HEK293 (cell line): ENCODE measurements at regions not wholly inside any gene's neighbourhood (a gene's known extent, or its start where the extent isn't known, plus 50 kb on each side); places are given as distances from the start of the nearest gene placed in this dataset.

ENCODE experiments used
- CTCF ChIA-PET: fragments of 350-600 bp; formaldehyde crosslinking; extraction: SDS; loops from one replicate; lab custom pipeline; 2021; ENCODE audit warnings: antibody characterized with exemption; lab: Yijun Ruan, JAX
- POLR2A ChIA-PET: fragments of 300-600 bp; formaldehyde crosslinking; extraction: SDS; loops from one replicate; lab custom pipeline; 2020; ENCODE audit warnings: antibody characterized with exemption, inconsistent platforms; lab: Yijun Ruan, JAX
- H3K27ac ChIP-seq: fragments of 200-500 bp; sonication (Bioruptor generic); 2 replicates; pipeline ENCODE4 v1.5.1; 2014; ENCODE audit warnings: low read depth, low read length, control low read depth, inconsistent platforms; ENCODE audit errors: extremely low read depth
- H3K36me3 ChIP-seq, 2 experiments: fragments of 200-500 bp in 1 of 2; sonication (Bioruptor generic) in 1 of 2; 1 replicate in 1 of 2; 2 replicates in 1 of 2; pipeline ENCODE4 v1.5.1; 2014 to 2017; ENCODE audit warnings: inconsistent platforms in 2 of 2, low read length in 2 of 2; ENCODE audit not compliant: control insufficient read depth in 2 of 2, insufficient read depth in 1 of 2
- H3K4me1 ChIP-seq: fragments of 200-500 bp; sonication (Bioruptor generic); 2 replicates; pipeline ENCODE4 v1.5.1; 2014; ENCODE audit warnings: mild to moderate bottlenecking, low read length, inconsistent platforms; ENCODE audit not compliant: control insufficient read depth, insufficient read depth
- H3K4me3 ChIP-seq: 2 replicates; pipeline ENCODE4 v1.5.1; 2011; ENCODE audit warnings: low read depth, mild to moderate bottlenecking, control low read depth, low read length, moderate library complexity
- H3K9me3 ChIP-seq: fragments of 200-500 bp; sonication (Bioruptor generic); 2 replicates; pipeline ENCODE4 v1.5.1; 2014; ENCODE audit warnings: low read depth, low read length, inconsistent platforms; ENCODE audit not compliant: control insufficient read depth, insufficient read depth
- BCL11A ChIP-seq: fragments of 450-650 bp; formaldehyde crosslinking; IDR thresholded peaks from 2 replicates; pipeline ENCODE4 v1.5.1; 2016; ENCODE audit warnings: low read depth, missing biosample characterization, missing genetic modification characterization
- GLI2 ChIP-seq: fragments of 450-650 bp; formaldehyde crosslinking; IDR thresholded peaks from 2 replicates; pipeline ENCODE4; 2017; ENCODE audit warnings: missing biosample characterization, missing genetic modification characterization, low read depth, borderline replicate concordance
- HIC1 ChIP-seq: fragments of 450-650 bp; formaldehyde crosslinking; IDR thresholded peaks from 2 replicates; pipeline ENCODE4 v1.5.1; 2016; ENCODE audit warnings: missing biosample characterization, missing genetic modification characterization
- IKZF3 ChIP-seq: fragments of 450-650 bp; IDR thresholded peaks from 2 replicates; pipeline ENCODE4 v1.5.0; 2018; ENCODE audit warnings: missing biosample characterization, mild to moderate bottlenecking, missing genetic modification characterization, moderate library complexity
- PRDM1 ChIP-seq: fragments of 450-650 bp; formaldehyde crosslinking; IDR thresholded peaks from 2 replicates; pipeline ENCODE4; 2016; ENCODE audit warnings: missing biosample characterization, missing genetic modification characterization
- REST ChIP-seq: fragments of 450-650 bp; formaldehyde crosslinking; IDR thresholded peaks from 2 replicates; pipeline ENCODE4 v1.5.1; 2016; ENCODE audit warnings: missing biosample characterization, missing genetic modification characterization
- SCRT2 ChIP-seq: fragments of 450-650 bp; formaldehyde crosslinking; IDR thresholded peaks from 2 replicates; pipeline ENCODE4 v1.5.1; 2016; ENCODE audit warnings: missing biosample characterization, missing genetic modification characterization
- TCF7L2 ChIP-seq: IDR thresholded peaks from 2 replicates; pipeline ENCODE4 v1.6.1; 2011; ENCODE audit warnings: low read depth, mild to moderate bottlenecking, inconsistent platforms, low read length, moderate library complexity, borderline replicate concordance
- ZBTB17 ChIP-seq: fragments of 450-650 bp; formaldehyde crosslinking; IDR thresholded peaks from 2 replicates; pipeline ENCODE4 v1.5.1; 2016; ENCODE audit warnings: missing biosample characterization, missing genetic modification characterization
- ZBTB8A ChIP-seq: fragments of 450-650 bp; formaldehyde crosslinking; IDR thresholded peaks from 2 replicates; pipeline ENCODE4 v1.5.1; 2016; ENCODE audit warnings: missing biosample characterization, missing genetic modification characterization
- ZNF112 ChIP-seq: fragments of 450-650 bp; formaldehyde crosslinking; IDR thresholded peaks from 2 replicates; pipeline ENCODE4 v1.5.0; 2017; ENCODE audit warnings: missing biosample characterization, missing genetic modification characterization
- ZNF133 ChIP-seq: fragments of 450-650 bp; formaldehyde crosslinking; IDR thresholded peaks from 2 replicates; pipeline ENCODE4 v1.5.1; 2016; ENCODE audit warnings: missing biosample characterization, missing genetic modification characterization
- ZNF157 ChIP-seq: fragments of 450-650 bp; formaldehyde crosslinking; IDR thresholded peaks from 2 replicates; pipeline ENCODE4 v1.5.1; 2016; ENCODE audit warnings: missing biosample characterization, missing genetic modification characterization
- ZNF18 ChIP-seq: fragments of 450-650 bp; formaldehyde crosslinking; IDR thresholded peaks from 2 replicates; pipeline ENCODE4 v1.5.1; 2016; ENCODE audit warnings: missing biosample characterization, missing genetic modification characterization
- ZNF24 ChIP-seq: fragments of 450-650 bp; formaldehyde crosslinking; IDR thresholded peaks from 2 replicates; pipeline ENCODE4 v1.5.1; 2016; ENCODE audit warnings: missing biosample characterization, missing genetic modification characterization
- ZNF311 ChIP-seq: fragments of 450-650 bp; formaldehyde crosslinking; IDR thresholded peaks from 2 replicates; pipeline ENCODE4 v1.5.1; 2017; ENCODE audit warnings: missing biosample characterization, missing genetic modification characterization, borderline replicate concordance
- ZNF335 ChIP-seq: fragments of 450-650 bp; formaldehyde crosslinking; conservative IDR thresholded peaks from 2 replicates; pipeline ENCODE4 v1.5.1; 2016; ENCODE audit warnings: missing biosample characterization, missing genetic modification characterization
- ZNF350 ChIP-seq: fragments of 450-650 bp; formaldehyde crosslinking; IDR thresholded peaks from 2 replicates; pipeline ENCODE4 v1.5.0; 2017; ENCODE audit warnings: missing biosample characterization, mild to moderate bottlenecking, missing genetic modification characterization
- ZNF391 ChIP-seq: fragments of 450-650 bp; formaldehyde crosslinking; IDR thresholded peaks from 2 replicates; pipeline ENCODE4 v1.5.1; 2016; ENCODE audit warnings: low read depth, missing biosample characterization, missing genetic modification characterization, borderline replicate concordance
- ZNF433 ChIP-seq: fragments of 450-650 bp; formaldehyde crosslinking; IDR thresholded peaks from 2 replicates; pipeline ENCODE4 v1.5.1; 2016; ENCODE audit warnings: missing biosample characterization, missing genetic modification characterization, low read depth
- ZNF48 ChIP-seq: fragments of 450-650 bp; formaldehyde crosslinking; IDR thresholded peaks from 2 replicates; pipeline ENCODE4 v1.5.1; 2016; ENCODE audit warnings: missing biosample characterization, missing genetic modification characterization
- ZNF514 ChIP-seq: fragments of 450-650 bp; formaldehyde crosslinking; IDR thresholded peaks from 2 replicates; pipeline ENCODE4 v1.5.1; 2016; ENCODE audit warnings: missing biosample characterization, missing genetic modification characterization
- ZNF555 ChIP-seq: fragments of 450-650 bp; formaldehyde crosslinking; conservative IDR thresholded peaks from 2 replicates; pipeline ENCODE4 v1.5.1; 2017; ENCODE audit warnings: missing biosample characterization, mild to moderate bottlenecking, missing genetic modification characterization, inconsistent platforms
- ZNF571 ChIP-seq: fragments of 450-650 bp; formaldehyde crosslinking; IDR thresholded peaks from 2 replicates; pipeline ENCODE4 v1.5.0; 2017; ENCODE audit warnings: missing biosample characterization, missing genetic modification characterization
- ZNF639 ChIP-seq: fragments of 450-650 bp; formaldehyde crosslinking; IDR thresholded peaks from 2 replicates; pipeline ENCODE4 v1.5.1; 2016; ENCODE audit warnings: missing biosample characterization, missing genetic modification characterization
- ZNF677 ChIP-seq: fragments of 450-650 bp; IDR thresholded peaks from 2 replicates; pipeline ENCODE4 v1.5.0; 2018; ENCODE audit warnings: missing biosample characterization, mild to moderate bottlenecking, missing genetic modification characterization, moderate library complexity
- ZNF692 ChIP-seq: fragments of 450-650 bp; formaldehyde crosslinking; IDR thresholded peaks from 2 replicates; pipeline ENCODE4 v1.5.1; 2016; ENCODE audit warnings: missing biosample characterization, missing genetic modification characterization
- ZNF791 ChIP-seq: fragments of 450-650 bp; formaldehyde crosslinking; IDR thresholded peaks from 2 replicates; pipeline ENCODE4 v1.5.1; 2016; ENCODE audit warnings: missing biosample characterization, missing genetic modification characterization

- no peaks in the 10 kb centered on the region for H3K4me1 ChIP-seq
- no peaks in the 10 kb centered on the region for H3K36me3 ChIP-seq
- no peak overlapping the region for H3K27ac ChIP-seq
- H3K9me3 ChIP-seq = no peaks in the 10 kb centered on the region
- H3K4me3 ChIP-seq = no peak overlapping the region
- CTCF ChIA-PET = no interaction called here
- POLR2A ChIA-PET = no interaction called here
- TF ChIP-seq ZNF391 (no peak), ZNF133 (tag by site-specific recombination) (no peak), ZNF311 (no peak), TCF7L2 (no peak), ZNF514 (tag by site-specific recombination) (no peak), ZNF157 (no peak), REST (tag by site-specific recombination) (no peak), ZBTB17 (tag by site-specific recombination) (no peak), ZNF350 (tag by site-specific recombination) (no peak), SCRT2 (tag by site-specific recombination) (no peak), IKZF3 (no peak), BCL11A (tag by site-specific recombination) (no peak), ZNF48 (tag by site-specific recombination) (no peak)
These were observed 496.9 kb upstream of the MBL2 start for GRCh38 chr10:53269482-53269881.

- ChIA-PET POLR2A (no interaction called here), CTCF (interaction anchor here (0.6 kb wide), 1 partner anchor 443 kb away, joined by 4 read pairs; no protein-coding TSS in a partner anchor)
- no peak overlapping the region for H3K4me3 ChIP-seq
- no peaks in the 10 kb centered on the region for H3K4me1 ChIP-seq
- no peaks in the 10 kb centered on the region for H3K36me3 ChIP-seq
- H3K27ac ChIP-seq = no peak overlapping the region
- H3K9me3 ChIP-seq = no peaks in the 10 kb centered on the region
- TF ChIP-seq ZNF692 (no peak), ZNF112 (no peak), ZNF677 (tag by site-specific recombination) (no peak), ZNF18 (no peak), ZNF791 (tag by site-specific recombination) (no peak), ZNF433 (tag by site-specific recombination) (no peak), HIC1 (no peak), ZNF24 (tag by site-specific recombination) (no peak), ZNF335 (tag by site-specific recombination) (no peak), ZNF555 (tag by site-specific recombination) (no peak), ZNF639 (tag by site-specific recombination) (no peak), PRDM1 (tag by site-specific recombination) (no peak), ZBTB8A (tag by site-specific recombination) (no peak), GLI2 (no peak), ZNF571 (tag by site-specific recombination) (no peak)
These were observed 487.6 kb upstream of the MBL2 start for GRCh38 chr10:53260213-53260612.
